ENCODE measurements at regions not wholly inside any gene's neighbourhood (a gene's known extent, or its start where the extent isn't known, plus 50 kb on each side); places are given as distances from the start of the nearest gene placed in this dataset.

DNA sequence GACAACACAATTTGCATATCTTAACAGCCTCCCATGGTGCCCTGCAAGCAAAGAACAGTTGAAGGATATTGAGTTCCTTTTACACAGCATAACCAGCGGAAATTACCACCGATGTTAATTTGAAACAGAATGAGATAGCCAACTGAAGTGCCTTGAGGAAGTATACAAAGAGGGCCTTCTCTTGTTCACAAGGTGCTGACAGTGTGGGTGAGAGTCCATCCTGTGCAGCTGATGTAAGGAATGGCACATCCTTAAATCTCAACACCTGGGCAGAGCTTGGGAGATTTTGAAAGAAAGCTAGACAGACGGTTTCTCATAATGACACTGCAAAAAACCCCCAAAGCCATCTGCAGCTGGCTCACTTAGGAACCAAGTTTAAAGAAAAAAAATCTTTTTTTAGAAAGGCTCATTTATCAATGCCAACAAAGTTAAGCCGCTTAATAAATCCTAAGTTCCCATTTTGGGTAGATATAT, 818.6 kb downstream of the KCNJ2 start:
- intact Hi-C loops (cut with DNase I; ENCODE audit: low total_unique reads), result no loop called here
- Histone ChIP-seq H3K36me3 (no peaks in the 10 kb centered on the region), H3K27ac (no peak overlapping the region), H3K9me3 (peaks cover 0 to 10% (median 5%) of the 10 kb centered on the region in 3 donors), H3K27me3 (no peaks in the 10 kb centered on the region), H3K4me1 (no peaks in the 10 kb centered on the region), H3K4me3 (no peak overlapping the region)
- no peak for DNase-seq
- TF ChIP-seq, protein P1, sequence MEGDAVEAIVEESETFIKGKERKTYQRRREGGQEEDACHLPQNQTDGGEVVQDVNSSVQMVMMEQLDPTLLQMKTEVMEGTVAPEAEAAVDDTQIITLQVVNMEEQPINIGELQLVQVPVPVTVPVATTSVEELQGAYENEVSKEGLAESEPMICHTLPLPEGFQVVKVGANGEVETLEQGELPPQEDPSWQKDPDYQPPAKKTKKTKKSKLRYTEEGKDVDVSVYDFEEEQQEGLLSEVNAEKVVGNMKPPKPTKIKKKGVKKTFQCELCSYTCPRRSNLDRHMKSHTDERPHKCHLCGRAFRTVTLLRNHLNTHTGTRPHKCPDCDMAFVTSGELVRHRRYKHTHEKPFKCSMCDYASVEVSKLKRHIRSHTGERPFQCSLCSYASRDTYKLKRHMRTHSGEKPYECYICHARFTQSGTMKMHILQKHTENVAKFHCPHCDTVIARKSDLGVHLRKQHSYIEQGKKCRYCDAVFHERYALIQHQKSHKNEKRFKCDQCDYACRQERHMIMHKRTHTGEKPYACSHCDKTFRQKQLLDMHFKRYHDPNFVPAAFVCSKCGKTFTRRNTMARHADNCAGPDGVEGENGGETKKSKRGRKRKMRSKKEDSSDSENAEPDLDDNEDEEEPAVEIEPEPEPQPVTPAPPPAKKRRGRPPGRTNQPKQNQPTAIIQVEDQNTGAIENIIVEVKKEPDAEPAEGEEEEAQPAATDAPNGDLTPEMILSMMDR (IDR thresholded peaks at IDR 0.05), result no peak

DNA sequence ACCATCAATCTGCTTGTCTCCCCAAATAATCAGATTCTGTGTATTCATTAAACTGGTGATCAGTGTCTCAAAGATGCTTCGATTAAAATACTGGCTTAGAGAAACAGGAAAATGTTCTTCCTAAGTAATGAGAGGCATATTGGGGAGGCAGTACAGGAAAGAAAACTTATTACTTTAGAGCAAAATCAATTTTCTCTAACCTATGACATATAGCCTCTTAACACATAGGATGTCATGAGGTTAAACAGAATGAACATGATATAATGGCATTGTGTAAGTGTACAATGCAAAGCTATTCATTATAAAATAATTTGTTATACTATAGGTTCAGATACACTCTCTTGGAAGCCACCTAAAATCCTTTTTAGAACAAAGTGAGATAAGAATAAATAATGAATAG, 819.3 kb downstream of the KCNJ2 start:
- Histone ChIP-seq H3K9me3 (peaks cover 0 to 10% (median 5%) of the 10 kb centered on the region in 3 donors), H3K36me3 (no peaks in the 10 kb centered on the region), H3K4me3 (no peak overlapping the region), H3K27me3 (no peaks in the 10 kb centered on the region), H3K4me1 (no peaks in the 10 kb centered on the region), H3K27ac (no peak overlapping the region)
- TF ChIP-seq, protein P1 (IDR thresholded peaks at IDR 0.05), result no peak
- intact Hi-C loops (cut with DNase I; ENCODE audit: low total_unique reads), result no loop called here
- DNase-seq, result no peak

DNA sequence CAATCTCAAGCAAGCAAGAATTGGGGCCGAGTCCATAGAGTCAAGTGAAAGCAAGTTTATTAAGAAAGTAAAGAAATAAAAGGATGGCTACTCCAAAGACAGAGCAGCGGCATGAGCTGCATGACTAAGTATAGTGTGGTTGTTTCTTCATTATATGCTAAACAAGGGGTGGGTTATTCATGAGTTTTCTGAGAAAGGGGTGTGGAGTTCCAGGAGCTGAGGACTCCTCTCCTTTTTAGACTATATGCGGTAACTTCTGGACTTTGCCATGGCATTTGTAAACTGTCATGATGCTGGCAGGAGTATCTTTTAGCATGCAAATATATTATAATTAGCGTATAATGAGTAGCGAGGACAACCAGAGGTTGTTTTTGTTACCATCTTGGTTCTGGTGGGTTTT, 819.9 kb downstream of the KCNJ2 start:
- no peak overlapping the region for H3K4me3 ChIP-seq
- no peaks in the 10 kb centered on the region for H3K36me3 ChIP-seq
- no peak for DNase-seq
- H3K4me1 ChIP-seq, result no peaks in the 10 kb centered on the region
- no peak overlapping the region for H3K27ac ChIP-seq
- H3K9me3 ChIP-seq, result peaks cover 0 to 7% (median 0%) of the 10 kb centered on the region in 3 donors
- no peaks in the 10 kb centered on the region for H3K27me3 ChIP-seq
- TF ChIP-seq, protein P1 (IDR thresholded peaks at IDR 0.05), result no peak
- intact Hi-C loops (cut with DNase I; ENCODE audit: low total_unique reads), result no loop called here

DNA sequence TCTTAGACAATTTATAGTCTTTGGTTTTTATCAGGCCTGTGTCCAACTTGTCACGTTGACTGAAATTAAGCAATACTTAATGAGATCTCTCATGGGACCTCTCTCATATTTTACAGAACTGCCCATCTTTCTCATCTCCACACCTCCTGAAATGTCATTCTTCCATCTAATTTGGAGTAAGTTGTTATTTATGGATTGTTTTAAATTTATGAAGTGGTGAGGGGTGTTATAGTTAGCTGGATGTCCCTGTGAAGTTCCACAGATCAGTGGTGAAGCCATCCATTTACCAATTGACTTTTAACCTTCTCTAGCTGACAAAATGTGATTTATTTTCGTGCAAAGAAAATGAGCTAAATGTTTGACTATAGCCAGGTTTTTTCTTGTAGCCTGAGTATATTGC, 824.9 kb downstream of the KCNJ2 start:
- intact Hi-C loops (cut with DNase I; ENCODE audit: low total_unique reads), result no loop called here
- Histone ChIP-seq H3K27ac (no peak overlapping the region), H3K27me3 (no peaks in the 10 kb centered on the region), H3K36me3 (no peaks in the 10 kb centered on the region), H3K9me3 (no peaks in the 10 kb centered on the region), H3K4me1 (no peaks in the 10 kb centered on the region), H3K4me3 (no peak overlapping the region)
- DNase-seq, result no peak
- TF ChIP-seq, protein P1 (IDR thresholded peaks at IDR 0.05), result no peak

DNA sequence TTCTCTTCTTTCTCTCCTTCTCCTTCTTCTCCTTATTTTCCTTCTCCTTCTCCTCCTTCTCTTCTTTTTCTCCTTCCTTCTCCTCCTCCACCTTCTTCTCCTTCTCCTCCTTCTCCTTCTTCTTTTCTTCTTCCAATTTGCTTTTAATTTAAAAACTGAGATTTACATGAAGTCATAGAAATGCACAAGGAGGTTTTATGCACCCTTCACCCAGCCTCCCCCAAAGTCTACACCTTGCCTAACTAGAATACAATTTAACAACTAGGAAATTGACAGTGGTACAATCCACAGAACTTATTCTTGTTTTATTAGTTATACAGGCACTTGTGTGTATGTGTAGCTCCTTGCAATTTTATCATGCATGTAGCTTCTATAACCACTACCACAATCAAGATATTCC, 826.7 kb downstream of the KCNJ2 start:
- H3K4me3 ChIP-seq, result no peak overlapping the region
- H3K9me3 ChIP-seq, result no peaks in the 10 kb centered on the region
- no peaks in the 10 kb centered on the region for H3K27me3 ChIP-seq
- TF ChIP-seq, protein P1 (IDR thresholded peaks at IDR 0.05), result no peak
- DNase-seq, result no peak
- no peaks in the 10 kb centered on the region for H3K36me3 ChIP-seq
- no peaks in the 10 kb centered on the region for H3K4me1 ChIP-seq
- no peak overlapping the region for H3K27ac ChIP-seq
- intact Hi-C loops (cut with DNase I; ENCODE audit: low total_unique reads), result no loop called here

DNA sequence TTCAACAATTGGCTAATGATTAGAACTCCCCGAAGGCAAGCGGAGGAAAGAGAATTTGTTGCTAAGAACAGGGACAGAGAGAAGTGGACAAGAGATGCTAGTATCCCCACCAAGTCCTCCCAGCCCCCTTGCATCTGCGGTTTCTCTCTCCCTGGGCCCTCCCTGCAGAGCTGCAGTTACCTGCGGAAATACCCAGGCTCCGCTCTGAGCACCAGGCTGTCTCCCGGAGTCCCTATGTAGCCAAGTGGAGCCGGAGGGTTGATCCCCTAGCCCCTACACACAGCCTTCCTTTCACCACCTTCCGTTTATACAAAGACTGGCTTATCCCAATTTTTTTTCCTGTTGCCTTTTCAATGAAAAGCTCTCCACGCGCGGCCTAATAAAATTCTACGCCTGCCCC, 834.4 kb downstream of the KCNJ2 start:
- H3K27ac ChIP-seq, result no peak overlapping the region
- no peak overlapping the region for H3K4me3 ChIP-seq
- H3K4me1 ChIP-seq, result no peaks in the 10 kb centered on the region
- TF ChIP-seq, protein P1 (IDR thresholded peaks at IDR 0.05), result no peak
- intact Hi-C loops (cut with DNase I; ENCODE audit: low total_unique reads), result no loop called here
- no peaks in the 10 kb centered on the region for H3K36me3 ChIP-seq
- H3K27me3 ChIP-seq, result no peaks in the 10 kb centered on the region
- no peaks in the 10 kb centered on the region for H3K9me3 ChIP-seq
- DNase-seq, result no peak

All from tibial artery (tissue), 4 donors.